ENCODE measurements at regions not wholly inside any gene's neighbourhood (a gene's known extent, or its start where the extent isn't known, plus 50 kb on each side); places are given as distances from the start of the nearest gene placed in this dataset.
"Not testable (repeated sequence)": the region's sequence is repeated elsewhere in the genome, so short reads cannot be mapped to it uniquely, and the experiment has no call there.

- H3K27ac ChIP-seq (ENCODE audit: low read depth, low read length); H3K4me3 ChIP-seq (ENCODE audit: insufficient read depth, low read length); H3K4me2 ChIP-seq (ENCODE audit: insufficient read depth, low read length); DNase-seq (ENCODE audit: insufficient read length, low spot score, missing footprints); H3K4me1 ChIP-seq (ENCODE audit: insufficient read depth, low read length); H2AFZ ChIP-seq (ENCODE audit: low read length); H3K79me2 ChIP-seq (ENCODE audit: insufficient read depth, low read length); H3K36me3 ChIP-seq (ENCODE audit: insufficient read depth, low read length); H4K20me1 ChIP-seq (ENCODE audit: insufficient read depth, low read length); H3K9me3 ChIP-seq (ENCODE audit: low read depth, low read length); H3K27me3 ChIP-seq (ENCODE audit: insufficient read depth, low read length): not testable (repeated sequence)
Observed at GRCh38 chr1:109857702-109858101, 52.9 kb upstream of the CSF1 start.

DNA sequence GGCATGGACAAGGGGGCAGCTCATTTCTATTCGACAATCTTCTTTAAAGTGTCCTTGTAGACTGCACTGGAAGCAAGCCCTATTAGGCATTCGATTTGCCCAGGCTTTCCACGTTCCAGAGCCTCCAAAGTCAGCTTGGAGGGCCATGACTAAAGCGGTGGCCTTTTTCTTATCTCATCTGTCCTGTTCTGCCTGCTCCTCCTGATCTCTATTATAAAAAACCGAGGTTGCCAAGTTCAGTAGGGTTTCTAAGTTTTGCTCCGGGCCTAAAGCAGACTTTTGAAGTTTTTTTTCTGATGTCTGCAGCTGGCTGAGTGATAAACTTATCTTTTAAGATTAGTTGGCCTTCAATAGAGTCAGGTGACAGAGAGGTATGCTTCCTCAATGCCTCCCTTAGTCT lies 54.7 kb upstream of the CSF1 start:
- H3K27ac ChIP-seq (ENCODE audit: low read depth, low read length); H3K4me3 ChIP-seq (ENCODE audit: insufficient read depth, low read length): not testable (repeated sequence)

GRCh38 chr1:109853972-109854371 lies 56.7 kb upstream of the CSF1 start:
- H4K20me1 ChIP-seq (ENCODE audit: insufficient read depth, low read length); H3K79me2 ChIP-seq (ENCODE audit: insufficient read depth, low read length); H3K4me3 ChIP-seq (ENCODE audit: insufficient read depth, low read length); H3K4me2 ChIP-seq (ENCODE audit: insufficient read depth, low read length); DNase-seq (ENCODE audit: insufficient read length, low spot score, missing footprints); H3K36me3 ChIP-seq (ENCODE audit: insufficient read depth, low read length); H3K9me3 ChIP-seq (ENCODE audit: low read depth, low read length); H3K27ac ChIP-seq (ENCODE audit: low read depth, low read length); H3K27me3 ChIP-seq (ENCODE audit: insufficient read depth, low read length); H2AFZ ChIP-seq (ENCODE audit: low read length): not testable (repeated sequence)
- H3K4me1 ChIP-seq (ENCODE audit: insufficient read depth, low read length) = peaks cover 23% of the 10 kb centered on the region

More for the DNA sequence above, 54.7 kb upstream of the CSF1 start:
- not testable (repeated sequence) for H2AFZ ChIP-seq (ENCODE audit: low read length); H3K79me2 ChIP-seq (ENCODE audit: insufficient read depth, low read length); DNase-seq (ENCODE audit: insufficient read length, low spot score, missing footprints); H3K36me3 ChIP-seq (ENCODE audit: insufficient read depth, low read length); H3K9me3 ChIP-seq (ENCODE audit: low read depth, low read length); H3K27me3 ChIP-seq (ENCODE audit: insufficient read depth, low read length); H4K20me1 ChIP-seq (ENCODE audit: insufficient read depth, low read length); H3K4me1 ChIP-seq (ENCODE audit: insufficient read depth, low read length); H3K4me2 ChIP-seq (ENCODE audit: insufficient read depth, low read length)

- not testable (repeated sequence) for H3K27me3 ChIP-seq (ENCODE audit: insufficient read depth, low read length); H3K4me3 ChIP-seq (ENCODE audit: insufficient read depth, low read length); H3K36me3 ChIP-seq (ENCODE audit: insufficient read depth, low read length); H3K9me3 ChIP-seq (ENCODE audit: low read depth, low read length); H3K79me2 ChIP-seq (ENCODE audit: insufficient read depth, low read length); H3K27ac ChIP-seq (ENCODE audit: low read depth, low read length); H3K4me2 ChIP-seq (ENCODE audit: insufficient read depth, low read length); H4K20me1 ChIP-seq (ENCODE audit: insufficient read depth, low read length)
- peak overlapping the region; percentile 46 for H2AFZ ChIP-seq (ENCODE audit: low read length)
- peak; percentile 27 for DNase-seq (ENCODE audit: insufficient read length, low spot score, missing footprints)
- peaks cover 23% of the 10 kb centered on the region for H3K4me1 ChIP-seq (ENCODE audit: insufficient read depth, low read length)
Observed at GRCh38 chr1:109852221-109853015, 58.2 kb upstream of the CSF1 start.

- Histone ChIP-seq H3K79me2 (ENCODE audit: insufficient read depth, low read length) (no peaks in the 10 kb centered on the region), H3K4me2 (ENCODE audit: insufficient read depth, low read length) (no peak overlapping the region), H3K9me3 (ENCODE audit: low read depth, low read length) (no peaks in the 10 kb centered on the region), H4K20me1 (ENCODE audit: insufficient read depth, low read length) (no peaks in the 10 kb centered on the region), H3K4me1 (ENCODE audit: insufficient read depth, low read length) (peaks cover 23% of the 10 kb centered on the region), H2AFZ (ENCODE audit: low read length) (no peak overlapping the region), H3K27ac (ENCODE audit: low read depth, low read length) (no peak overlapping the region), H3K36me3 (ENCODE audit: insufficient read depth, low read length) (no peaks in the 10 kb centered on the region), H3K27me3 (ENCODE audit: insufficient read depth, low read length) (no peaks in the 10 kb centered on the region), H3K4me3 (ENCODE audit: insufficient read depth, low read length) (no peak overlapping the region)
- TF ChIP-seq, protein P1, sequence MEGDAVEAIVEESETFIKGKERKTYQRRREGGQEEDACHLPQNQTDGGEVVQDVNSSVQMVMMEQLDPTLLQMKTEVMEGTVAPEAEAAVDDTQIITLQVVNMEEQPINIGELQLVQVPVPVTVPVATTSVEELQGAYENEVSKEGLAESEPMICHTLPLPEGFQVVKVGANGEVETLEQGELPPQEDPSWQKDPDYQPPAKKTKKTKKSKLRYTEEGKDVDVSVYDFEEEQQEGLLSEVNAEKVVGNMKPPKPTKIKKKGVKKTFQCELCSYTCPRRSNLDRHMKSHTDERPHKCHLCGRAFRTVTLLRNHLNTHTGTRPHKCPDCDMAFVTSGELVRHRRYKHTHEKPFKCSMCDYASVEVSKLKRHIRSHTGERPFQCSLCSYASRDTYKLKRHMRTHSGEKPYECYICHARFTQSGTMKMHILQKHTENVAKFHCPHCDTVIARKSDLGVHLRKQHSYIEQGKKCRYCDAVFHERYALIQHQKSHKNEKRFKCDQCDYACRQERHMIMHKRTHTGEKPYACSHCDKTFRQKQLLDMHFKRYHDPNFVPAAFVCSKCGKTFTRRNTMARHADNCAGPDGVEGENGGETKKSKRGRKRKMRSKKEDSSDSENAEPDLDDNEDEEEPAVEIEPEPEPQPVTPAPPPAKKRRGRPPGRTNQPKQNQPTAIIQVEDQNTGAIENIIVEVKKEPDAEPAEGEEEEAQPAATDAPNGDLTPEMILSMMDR (IDR thresholded peaks at IDR 0.05; ENCODE audit: extremely low read depth, low read depth, low read length) = no peak
- no peak for DNase-seq (ENCODE audit: insufficient read length, low spot score, missing footprints)
Observed at GRCh38 chr1:109850827-109851226, 59.8 kb upstream of the CSF1 start.

GRCh38 chr1:109850194-109850593 lies 60.5 kb upstream of the CSF1 start:
- TF ChIP-seq, protein P1 (IDR thresholded peaks at IDR 0.05; ENCODE audit: extremely low read depth, low read depth, low read length) = no peak
- Histone ChIP-seq H4K20me1 (ENCODE audit: insufficient read depth, low read length) (no peaks in the 10 kb centered on the region), H3K36me3 (ENCODE audit: insufficient read depth, low read length) (no peaks in the 10 kb centered on the region), H3K4me3 (ENCODE audit: insufficient read depth, low read length) (no peak overlapping the region), H3K9me3 (ENCODE audit: low read depth, low read length) (no peaks in the 10 kb centered on the region), H3K27me3 (ENCODE audit: insufficient read depth, low read length) (no peaks in the 10 kb centered on the region), H3K4me2 (ENCODE audit: insufficient read depth, low read length) (no peak overlapping the region), H3K4me1 (ENCODE audit: insufficient read depth, low read length) (peaks cover 23% of the 10 kb centered on the region), H3K27ac (ENCODE audit: low read depth, low read length) (no peak overlapping the region), H2AFZ (ENCODE audit: low read length) (no peak overlapping the region), H3K79me2 (ENCODE audit: insufficient read depth, low read length) (no peaks in the 10 kb centered on the region)
- peak; percentile 0 for DNase-seq (ENCODE audit: insufficient read length, low spot score, missing footprints)
